Activated CD8-positive, alpha-beta memory T cell treated with anti-CD3 and anti-CD28 coated beads, Interleukin-2, amount 50 U/mL, for 24 hours (primary cell): ENCODE measurements at regions not wholly inside any gene's neighbourhood (a gene's known extent, or its start where the extent isn't known, plus 50 kb on each side); places are given as distances from the start of the nearest gene placed in this dataset.

Source experiments
- DNase-seq: peaks from one replicate; pipeline ENCODE4 v3.0.0-alpha.2; 2020; ENCODE audit errors: extremely low read depth

GRCh38 chr3:178055939-178056338 is 480.3 kb upstream of the KCNMB2 start:
- DNase-seq = no peak

DNA sequence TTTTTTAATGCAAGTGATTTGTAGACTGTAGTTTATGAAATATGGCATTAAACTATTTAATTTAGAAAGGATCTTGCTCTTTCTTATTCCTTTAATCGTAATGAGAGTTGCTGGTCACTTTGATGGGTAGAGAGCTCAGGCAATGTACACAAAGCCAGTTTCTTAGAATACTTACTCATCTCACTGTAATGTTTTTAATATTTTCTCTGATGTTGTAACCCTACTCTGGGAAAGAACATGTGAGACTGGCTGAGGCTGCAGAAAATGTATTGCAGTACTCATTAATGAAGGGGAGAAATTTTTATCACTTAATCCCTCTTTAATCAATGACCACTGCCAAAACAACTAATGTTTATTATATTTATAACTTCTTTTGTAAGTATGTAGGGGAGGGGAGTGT is 479.4 kb upstream of the KCNMB2 start:
- DNase-seq = no peak

DNA sequence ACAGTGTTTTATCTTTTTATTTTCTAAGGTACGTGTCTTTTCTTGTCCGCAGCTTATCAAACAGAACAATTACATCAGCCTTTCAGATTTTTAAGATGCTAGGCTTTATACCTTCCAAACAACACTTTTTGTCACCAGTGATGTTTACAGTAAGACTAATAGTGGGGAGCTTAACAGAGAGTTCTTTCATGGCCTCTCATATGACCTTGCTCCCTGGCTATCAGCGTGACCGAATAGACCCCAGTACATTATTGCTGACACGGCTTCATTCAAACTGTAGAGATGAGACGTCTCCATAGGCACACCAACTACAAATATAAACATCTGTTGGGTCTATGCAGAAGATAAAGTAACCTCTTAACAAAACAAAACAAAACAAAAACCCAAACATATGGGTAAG is 477.6 kb upstream of the KCNMB2 start:
- DNase-seq = no peak

DNA sequence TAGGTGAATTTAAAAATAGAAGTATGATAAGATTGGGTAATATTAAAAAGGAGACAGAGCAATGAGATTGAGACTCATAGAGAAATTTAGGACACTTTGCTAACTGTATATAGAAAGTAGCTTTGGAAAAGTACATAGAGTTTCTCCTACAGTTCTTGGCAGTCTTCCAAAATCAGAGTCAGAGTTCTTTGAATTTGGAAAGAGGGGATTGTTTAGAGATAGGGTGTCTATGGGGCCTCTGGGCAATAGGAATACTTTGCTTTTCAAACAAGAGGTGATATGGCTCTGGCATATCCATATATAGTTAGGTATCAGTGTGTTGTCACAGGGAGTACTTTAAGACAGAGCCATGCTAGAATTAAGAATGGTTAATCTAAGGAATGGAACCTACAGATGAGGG is 477.1 kb upstream of the KCNMB2 start:
- no peak for DNase-seq

DNA sequence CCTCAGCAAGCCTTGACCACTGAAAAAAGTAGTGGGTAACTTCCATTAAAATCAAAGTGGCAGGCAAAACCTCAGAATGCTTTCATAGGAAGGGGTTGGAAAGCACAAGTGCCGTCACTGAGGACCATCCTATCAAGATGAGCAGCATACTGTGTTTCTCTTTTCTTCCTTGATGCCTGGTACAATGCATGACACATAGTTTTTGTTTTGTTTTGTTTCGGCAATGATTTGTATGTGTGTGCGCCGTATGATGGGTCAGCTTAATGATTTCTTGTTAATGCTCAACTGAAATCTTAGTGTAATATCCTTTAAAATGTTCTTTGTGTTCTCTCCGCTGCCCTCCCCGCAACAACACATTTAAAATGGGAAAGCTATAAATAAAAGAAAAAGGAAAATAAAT is 476.4 kb upstream of the KCNMB2 start:
- DNase-seq = no peak

GRCh38 chr3:178060407-178060806 is 475.8 kb upstream of the KCNMB2 start:
- DNase-seq = no peak

- no peak for DNase-seq
These were observed 474.1 kb upstream of the KCNMB2 start for GRCh38 chr3:178062126-178062525.

DNA sequence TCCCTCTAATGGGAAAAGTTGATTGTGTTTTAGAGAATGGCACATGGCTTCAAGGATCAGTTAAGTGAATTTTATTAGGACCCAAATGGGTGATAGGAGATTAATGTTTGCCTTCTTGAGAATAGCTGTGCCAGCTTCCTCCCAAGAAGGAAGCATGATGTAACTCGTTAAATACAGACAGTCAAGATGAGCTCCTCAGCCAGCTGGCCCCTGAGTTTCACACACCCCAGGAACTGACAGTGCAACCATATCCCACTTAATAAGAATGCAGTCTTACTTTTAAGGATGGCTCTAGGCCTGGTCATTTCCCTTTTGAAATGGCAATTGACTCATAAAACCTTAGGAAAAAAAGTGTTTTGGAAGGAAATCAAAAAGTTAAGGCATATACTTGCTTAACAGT is 472.8 kb upstream of the KCNMB2 start:
- no peak for DNase-seq

- no peak for DNase-seq
These were observed 468.5 kb upstream of the KCNMB2 start for GRCh38 chr3:178067721-178068120.

GRCh38 chr3:178072391-178073305 is 463.6 kb upstream of the KCNMB2 start:
- no peak for DNase-seq

- DNase-seq = no peak
These were observed 462.9 kb upstream of the KCNMB2 start for GRCh38 chr3:178073366-178073765.

DNA sequence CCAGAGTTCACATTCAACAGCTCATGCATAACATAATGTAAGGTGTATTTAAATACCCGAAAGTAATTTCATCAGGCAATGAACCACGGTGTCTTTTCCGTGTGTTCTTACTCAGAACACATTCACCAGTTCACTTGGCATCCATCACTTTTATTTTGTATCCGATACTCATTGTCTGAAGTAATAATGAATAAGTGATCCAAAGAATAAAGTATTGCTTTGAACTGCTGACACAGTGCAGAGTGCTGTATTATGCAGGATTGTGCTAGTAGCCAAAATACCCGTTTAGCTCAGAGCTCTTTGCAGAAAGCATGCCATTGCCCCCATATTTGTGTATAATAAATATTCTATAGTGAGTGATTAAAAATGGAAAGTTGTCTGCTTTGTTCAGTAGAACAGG is 460.9 kb upstream of the KCNMB2 start:
- DNase-seq = no peak

- DNase-seq = no peak
These were observed 457.3 kb upstream of the KCNMB2 start for GRCh38 chr3:178078953-178079352.

DNA sequence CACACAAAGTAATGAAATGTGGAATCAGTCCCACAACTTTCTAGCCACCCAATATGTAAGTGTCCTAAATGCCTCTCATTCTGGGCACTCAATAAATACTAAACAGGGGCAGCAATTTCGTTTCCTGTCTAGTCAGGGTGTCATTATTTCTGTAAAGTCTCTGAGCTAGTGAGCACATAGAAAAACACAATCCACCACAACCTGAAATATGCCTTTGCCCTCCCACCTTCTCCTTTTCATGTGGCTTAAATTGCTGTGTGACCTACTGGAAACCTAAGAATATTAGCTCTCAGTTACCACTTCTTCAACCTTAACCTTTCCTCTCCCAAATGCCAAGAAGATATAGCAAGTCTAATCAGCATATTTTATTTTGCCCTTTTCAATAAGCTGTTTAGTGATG is 456.3 kb upstream of the KCNMB2 start:
- DNase-seq = no peak

DNA sequence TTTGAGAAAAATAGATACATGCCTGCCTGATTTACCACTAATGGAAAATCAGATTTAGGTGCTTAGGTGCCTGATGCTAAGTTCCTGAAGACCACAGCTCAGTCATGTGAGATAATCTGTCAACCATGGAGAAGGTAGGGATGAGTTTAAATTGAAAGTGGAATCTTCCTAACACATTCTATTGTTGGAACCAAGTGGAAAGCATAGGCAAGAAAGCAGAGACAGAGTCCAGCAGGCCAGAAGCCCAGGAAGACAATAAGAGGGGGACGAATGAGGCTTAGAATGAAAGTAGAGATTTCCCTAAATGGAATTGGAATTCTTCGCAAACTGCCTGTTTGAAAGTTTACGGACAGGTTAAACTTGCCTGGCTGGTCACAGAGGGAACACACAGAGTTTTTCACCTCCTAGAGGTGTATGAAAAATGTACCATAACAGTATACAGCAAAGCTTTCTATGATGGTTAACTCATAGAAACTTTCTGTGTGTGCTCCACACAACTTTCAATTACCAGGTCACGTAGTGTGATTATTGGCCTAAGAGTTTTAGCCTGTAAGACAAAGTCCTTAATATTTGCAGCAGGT is 453.8 kb upstream of the KCNMB2 start:
- DNase-seq = no peak

DNA sequence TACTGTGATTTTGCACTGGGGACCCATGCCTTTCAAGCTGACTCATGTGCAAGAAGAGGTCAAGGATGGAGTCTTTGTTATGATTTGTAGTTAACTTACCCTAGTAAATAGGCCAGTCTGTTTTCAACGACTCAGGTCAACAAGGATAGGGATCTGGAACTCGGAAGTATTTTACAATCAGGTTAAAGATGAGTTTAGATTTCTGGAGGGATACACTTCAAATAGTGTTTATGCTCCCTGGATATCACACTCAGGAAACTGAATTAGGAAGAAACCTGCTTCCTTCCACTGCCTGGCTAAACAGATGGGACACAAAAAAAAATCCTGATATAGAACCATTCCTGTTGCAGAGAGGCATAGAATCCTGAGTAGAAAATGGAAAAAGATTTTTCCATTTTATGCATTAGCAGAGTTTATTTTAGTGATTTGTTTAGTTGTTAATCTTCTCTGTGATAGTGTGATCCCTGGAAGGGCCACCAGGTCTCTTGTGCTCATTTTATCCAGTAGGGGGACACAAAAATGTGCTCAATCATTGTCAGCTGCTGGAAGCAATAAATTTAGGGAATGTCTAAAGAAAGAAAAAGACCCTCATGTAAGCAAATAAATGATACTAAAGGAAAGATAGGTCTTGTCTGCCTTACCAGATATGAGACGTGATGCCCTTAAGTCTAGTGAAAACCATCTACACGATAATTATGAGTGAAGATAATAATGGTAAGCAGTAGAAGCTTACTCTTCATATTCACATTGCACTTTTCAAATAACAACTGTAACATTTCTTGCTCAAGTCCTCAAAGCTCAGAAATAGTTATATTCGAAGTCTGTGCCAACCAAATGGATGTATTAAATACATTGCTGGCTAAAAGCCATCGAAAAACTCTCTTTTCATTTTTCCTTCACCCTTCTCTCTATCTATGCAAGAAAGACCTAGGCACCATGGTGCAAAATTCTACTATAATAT is 452.1 kb upstream of the KCNMB2 start:
- no peak for DNase-seq

- DNase-seq = no peak
These were observed 451.1 kb upstream of the KCNMB2 start for GRCh38 chr3:178084938-178085816.

DNA sequence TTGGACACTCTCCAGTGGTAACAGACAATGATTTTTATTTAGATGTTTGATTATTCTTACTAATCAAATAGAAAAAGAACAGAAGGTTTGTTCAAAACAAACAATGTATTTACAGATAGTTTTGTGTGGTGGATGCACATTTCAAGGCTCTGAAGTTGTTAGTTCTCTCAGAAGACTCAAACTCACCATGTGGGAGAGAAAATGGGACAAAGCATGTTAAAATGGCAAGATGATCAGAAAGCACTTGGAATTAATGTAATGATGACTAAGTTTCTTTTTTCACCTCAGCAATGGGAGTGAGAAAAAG is 450.5 kb upstream of the KCNMB2 start:
- DNase-seq = no peak

- no peak for DNase-seq
These were observed 450.0 kb upstream of the KCNMB2 start for GRCh38 chr3:178086144-178086825.

GRCh38 chr3:178087376-178087775 is 448.9 kb upstream of the KCNMB2 start:
- DNase-seq = no peak

GRCh38 chr3:178088963-178089362 is 447.3 kb upstream of the KCNMB2 start:
- no peak for DNase-seq
